GM21529 (cell line): ENCODE measurements at regions not wholly inside any gene's neighbourhood (a gene's known extent, or its start where the extent isn't known, plus 50 kb on each side); places are given as distances from the start of the nearest gene placed in this dataset.

Experiments used
- ATAC-seq: cut with Tn5 transposase; IDR thresholded peaks from one replicate; pipeline ENCODE4 v1.9.1; 2021; ENCODE audit not compliant: unreplicated experiment

GRCh38 chr1:38128511-38128910 lies 81.9 kb upstream of the POU3F1 start:
- no peak for ATAC-seq

- no peak for ATAC-seq
Measured at GRCh38 chr1:38127428-38127827, 80.8 kb upstream of the POU3F1 start.

GRCh38 chr1:38126970-38127369 lies 80.4 kb upstream of the POU3F1 start:
- ATAC-seq = no peak

GRCh38 chr1:38125837-38126520 lies 79.4 kb upstream of the POU3F1 start:
- no peak for ATAC-seq

- ATAC-seq = no peak
Measured at GRCh38 chr1:38125016-38125415, 78.4 kb upstream of the POU3F1 start.

GRCh38 chr1:38123356-38124135 lies 77.0 kb upstream of the POU3F1 start:
- no peak for ATAC-seq

GRCh38 chr1:38121231-38121680 lies 74.7 kb upstream of the POU3F1 start:
- ATAC-seq = no peak

- no peak for ATAC-seq
Measured at GRCh38 chr1:38120552-38121230, 74.1 kb upstream of the POU3F1 start.

- ATAC-seq = no peak
Measured at GRCh38 chr1:38118976-38119375, 72.4 kb upstream of the POU3F1 start.

- ATAC-seq = no peak
Measured at GRCh38 chr1:38117444-38117887, 70.9 kb upstream of the POU3F1 start.

GRCh38 chr1:38115682-38116202 lies 69.1 kb upstream of the POU3F1 start:
- no peak for ATAC-seq

GRCh38 chr1:38115226-38115625 lies 68.6 kb upstream of the POU3F1 start:
- no peak for ATAC-seq

- ATAC-seq = no peak
Measured at GRCh38 chr1:38114241-38115026, 67.8 kb upstream of the POU3F1 start.

- no peak for ATAC-seq
Measured at GRCh38 chr1:38113159-38113666, 66.6 kb upstream of the POU3F1 start.

GRCh38 chr1:38111589-38111988 lies 65.0 kb upstream of the POU3F1 start:
- no peak for ATAC-seq

- ATAC-seq = no peak
Measured at GRCh38 chr1:38105267-38105666, 58.7 kb upstream of the POU3F1 start.

- no peak for ATAC-seq
Measured at GRCh38 chr1:38102636-38103035, 56.0 kb upstream of the POU3F1 start.

- ATAC-seq = no peak
Measured at GRCh38 chr1:38101037-38101785, 54.6 kb upstream of the POU3F1 start.

- ATAC-seq = no peak
Measured at GRCh38 chr1:38098101-38098847, 51.7 kb upstream of the POU3F1 start.
